Cerebellar cortex (tissue), 1 donor: ENCODE measurements at regions not wholly inside any gene's neighbourhood (a gene's known extent, or its start where the extent isn't known, plus 50 kb on each side); places are given as distances from the start of the nearest gene placed in this dataset.

Experiments
- DNase-seq: peaks from one replicate; pipeline ENCODE4 v3.0.0-alpha.2; 2015; ENCODE audit warnings: low spot score

- DNase-seq = no peak
Measured at GRCh38 chr2:16317211-16317830, 348.3 kb downstream of the CYRIA start.

GRCh38 chr2:16316456-16317210 is 349.0 kb downstream of the CYRIA start:
- no peak for DNase-seq

- DNase-seq = no peak
Measured at GRCh38 chr2:16315908-16316307, 349.7 kb downstream of the CYRIA start.

- no peak for DNase-seq
Measured at GRCh38 chr2:16315458-16315835, 350.2 kb downstream of the CYRIA start.

- peak; percentile 90 for DNase-seq
Measured at GRCh38 chr2:16314691-16315457, 350.8 kb downstream of the CYRIA start.

- no peak for DNase-seq
Measured at GRCh38 chr2:16314001-16314400, 351.6 kb downstream of the CYRIA start.

- no peak for DNase-seq
Measured at GRCh38 chr2:16313235-16313975, 352.2 kb downstream of the CYRIA start.

- DNase-seq = no peak
Measured at GRCh38 chr2:16312771-16313170, 352.9 kb downstream of the CYRIA start.

GRCh38 chr2:16311521-16312440 is 353.9 kb downstream of the CYRIA start:
- no peak for DNase-seq

- no peak for DNase-seq
Measured at GRCh38 chr2:16308816-16309215, 356.8 kb downstream of the CYRIA start.

- DNase-seq = no peak
Measured at GRCh38 chr2:16304876-16305590, 360.6 kb downstream of the CYRIA start.

- DNase-seq = no peak
Measured at GRCh38 chr2:16303761-16304160, 361.9 kb downstream of the CYRIA start.

GRCh38 chr2:16303273-16303577 is 362.4 kb downstream of the CYRIA start:
- DNase-seq = no peak

- DNase-seq = no peak
Measured at GRCh38 chr2:16302431-16303272, 362.3 kb downstream of the MYCN start.

GRCh38 chr2:16301961-16302360 is 361.6 kb downstream of the MYCN start:
- DNase-seq = no peak

- no peak for DNase-seq
Measured at GRCh38 chr2:16298866-16299265, 358.5 kb downstream of the MYCN start.

- no peak for DNase-seq
Measured at GRCh38 chr2:16296331-16297250, 356.2 kb downstream of the MYCN start.

- no peak for DNase-seq
Measured at GRCh38 chr2:16296038-16296290, 355.6 kb downstream of the MYCN start.

GRCh38 chr2:16294791-16295190 is 354.4 kb downstream of the MYCN start:
- DNase-seq = no peak
